GM10248 (cell line): ENCODE measurements at regions not wholly inside any gene's neighbourhood (a gene's known extent, or its start where the extent isn't known, plus 50 kb on each side); places are given as distances from the start of the nearest gene placed in this dataset.

ENCODE experiments used
- CTCF ChIA-PET: fragments of 300-600 bp; sonication (Branson Sonifier 250); formaldehyde crosslinking; extraction: SDS; loops from one replicate; lab custom pipeline; 2021; ENCODE audit warnings: antibody characterized with exemption; lab: Yijun Ruan, JAX
- POLR2A ChIA-PET: fragments of 350-650 bp; sonication (Branson Sonifier 250); formaldehyde crosslinking; extraction: SDS; loops from one replicate; lab custom pipeline; 2020; ENCODE audit warnings: antibody characterized with exemption; lab: Yijun Ruan, JAX
- DNase-seq: peaks from one replicate; pipeline ENCODE4 v3.0.0; 2012; ENCODE audit errors: extremely low spot score
- TF ChIP-seq, protein P1 (sequence below): IDR thresholded peaks from 2 replicates; pipeline ENCODE4 v1.5.1; 2012; ENCODE audit warnings: mild to moderate bottlenecking, low read depth; ENCODE audit errors: extremely low read depth, missing control alignments, control extremely low read depth

GRCh38 chr18:73983970-73984369 lies 163.7 kb downstream of the FBXO15 start:
- ChIA-PET POLR2A (no interaction called here), CTCF (no interaction called here)
- TF ChIP-seq, protein P1, sequence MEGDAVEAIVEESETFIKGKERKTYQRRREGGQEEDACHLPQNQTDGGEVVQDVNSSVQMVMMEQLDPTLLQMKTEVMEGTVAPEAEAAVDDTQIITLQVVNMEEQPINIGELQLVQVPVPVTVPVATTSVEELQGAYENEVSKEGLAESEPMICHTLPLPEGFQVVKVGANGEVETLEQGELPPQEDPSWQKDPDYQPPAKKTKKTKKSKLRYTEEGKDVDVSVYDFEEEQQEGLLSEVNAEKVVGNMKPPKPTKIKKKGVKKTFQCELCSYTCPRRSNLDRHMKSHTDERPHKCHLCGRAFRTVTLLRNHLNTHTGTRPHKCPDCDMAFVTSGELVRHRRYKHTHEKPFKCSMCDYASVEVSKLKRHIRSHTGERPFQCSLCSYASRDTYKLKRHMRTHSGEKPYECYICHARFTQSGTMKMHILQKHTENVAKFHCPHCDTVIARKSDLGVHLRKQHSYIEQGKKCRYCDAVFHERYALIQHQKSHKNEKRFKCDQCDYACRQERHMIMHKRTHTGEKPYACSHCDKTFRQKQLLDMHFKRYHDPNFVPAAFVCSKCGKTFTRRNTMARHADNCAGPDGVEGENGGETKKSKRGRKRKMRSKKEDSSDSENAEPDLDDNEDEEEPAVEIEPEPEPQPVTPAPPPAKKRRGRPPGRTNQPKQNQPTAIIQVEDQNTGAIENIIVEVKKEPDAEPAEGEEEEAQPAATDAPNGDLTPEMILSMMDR: no peak
- no peak for DNase-seq

GRCh38 chr18:73983496-73983895 lies 164.1 kb downstream of the FBXO15 start:
- CTCF ChIA-PET: no interaction called here
- TF ChIP-seq, protein P1: no peak
- POLR2A ChIA-PET: no interaction called here
- DNase-seq: no peak

- TF ChIP-seq, protein P1: no peak
- POLR2A ChIA-PET: no interaction called here
- CTCF ChIA-PET: no interaction called here
- DNase-seq: no peak
These were observed 165.8 kb downstream of the FBXO15 start for GRCh38 chr18:73981796-73982195.

- DNase-seq: no peak
- ChIA-PET CTCF (interaction anchor here (1.3 kb wide), 1 partner anchor 52 kb away, joined by 3 read pairs; no protein-coding TSS in a partner anchor), POLR2A (no interaction called here)
- TF ChIP-seq, protein P1: no peak
These were observed 167.2 kb downstream of the FBXO15 start for GRCh38 chr18:73980289-73980979.

GRCh38 chr18:73979742-73980141 lies 167.9 kb downstream of the FBXO15 start:
- POLR2A ChIA-PET: no interaction called here
- no peak for DNase-seq

DNA sequence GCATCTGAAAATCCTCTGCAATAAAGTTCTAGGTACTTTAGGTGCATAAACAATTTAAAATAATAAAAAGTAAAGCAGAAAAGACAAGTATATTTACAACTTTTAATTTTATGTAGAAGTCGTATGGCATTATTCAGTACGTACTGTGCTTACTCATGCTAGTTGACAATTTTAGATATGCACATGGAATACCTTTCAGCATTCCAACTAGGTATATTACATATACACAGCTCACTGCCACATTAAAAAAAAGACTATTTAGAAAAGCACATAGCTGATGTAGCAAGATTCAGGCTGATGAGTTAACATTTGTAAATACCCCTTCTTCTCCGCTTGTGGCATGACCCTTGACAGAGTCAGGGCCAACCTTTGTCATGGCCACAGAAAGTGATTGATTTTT lies 171.2 kb downstream of the FBXO15 start:
- ChIA-PET CTCF (no interaction called here), POLR2A (no interaction called here)
- no peak for DNase-seq
- TF ChIP-seq, protein P1: no peak

More at GRCh38 chr18:73979742-73980141, 167.9 kb downstream of the FBXO15 start:
- CTCF ChIA-PET: interaction anchor here (1.2 to 1.3 kb wide), 2 partner anchors 17 to 53 kb away, joined by 3 read pairs; no protein-coding TSS in a partner anchor
- TF ChIP-seq, protein P1: no peak
